ENCODE measurements at regions not wholly inside any gene's neighbourhood (a gene's known extent, or its start where the extent isn't known, plus 50 kb on each side); places are given as distances from the start of the nearest gene placed in this dataset.

GRCh38 chr15:39028069-39028468 lies 463.5 kb upstream of the RASGRP1 start:
- TF ChIP-seq CTCF (IDR thresholded peaks at IDR 0.05) (no peak), POLR2A (IDR thresholded peaks at IDR 0.05) (no peak)

All from esophagus squamous epithelium (tissue), 4 donors.